ENCODE measurements at regions not wholly inside any gene's neighbourhood (a gene's known extent, or its start where the extent isn't known, plus 50 kb on each side); places are given as distances from the start of the nearest gene placed in this dataset.

DNA sequence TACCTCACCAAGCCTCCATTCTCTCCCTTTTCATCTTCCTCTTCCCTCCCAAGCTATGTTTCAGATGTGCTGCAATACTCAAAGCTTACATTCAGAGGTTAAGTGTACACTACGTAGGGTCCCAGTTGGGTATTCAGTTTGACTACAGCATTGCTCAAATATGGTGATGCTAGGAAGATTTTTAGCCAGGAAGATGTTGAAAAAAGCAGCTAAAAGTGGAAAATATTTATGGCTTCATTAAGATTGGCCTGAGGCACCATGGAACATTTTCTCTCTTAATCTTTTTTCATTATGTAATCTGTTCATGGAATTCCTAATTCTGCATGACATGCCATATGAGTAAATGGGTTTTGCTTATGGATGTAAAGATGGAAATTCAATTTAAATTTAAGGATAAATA is 72.0 kb upstream of the ABCB5 start:
- Histone ChIP-seq H3K4me1 (ENCODE audit: insufficient read depth, low read length) (peaks cover 3% of the 10 kb centered on the region; the same call in 1 of the 2 replicates), H2BK120ac (ENCODE audit: low read depth, low read length, poor library complexity, severe bottlenecking) (no peak overlapping the region), H2BK15ac (ENCODE audit: low read depth, low read length) (no peak overlapping the region), H3K18ac (ENCODE audit: insufficient read length, low read depth, low read length) (no peak overlapping the region), H3K4me2 (ENCODE audit: insufficient read depth, insufficient read length, low read length) (no peak overlapping the region), H3K79me2 (ENCODE audit: insufficient read depth, low read length) (no peaks in the 10 kb centered on the region), H4K91ac (ENCODE audit: insufficient read length, low read depth, low read length) (no peak overlapping the region), H3K27me3 (ENCODE audit: insufficient read depth, low read length) (no peaks in the 10 kb centered on the region), H3K23ac (ENCODE audit: insufficient read length, low read depth, low read length) (no peak overlapping the region), H3K23me2 (ENCODE audit: insufficient read length, low read depth, low read length, poor library complexity, severe bottlenecking) (no peaks in the 10 kb centered on the region), H3K27ac (ENCODE audit: insufficient read length, low read depth, low read length) (no peak overlapping the region), H3K14ac (ENCODE audit: insufficient read depth, low read length) (no peak overlapping the region), H3K9ac (ENCODE audit: extremely low read depth, insufficient read length, low read length) (no peak overlapping the region), H2AFZ (ENCODE audit: low read length) (no peak overlapping the region), H3K79me1 (ENCODE audit: insufficient read depth, low read depth, low read length, poor library complexity, severe bottlenecking) (no peaks in the 10 kb centered on the region), H3K9me3 (ENCODE audit: control insufficient read depth, low read depth, low read length) (no peaks in the 10 kb centered on the region), H4K5ac (ENCODE audit: insufficient read length, low read depth, low read length) (no peak overlapping the region), H2AK5ac (ENCODE audit: insufficient read length, low read length) (no peak overlapping the region), H3K56ac (ENCODE audit: insufficient read length, low read depth, low read length) (no peak overlapping the region), H4K20me1 (ENCODE audit: control insufficient read depth, insufficient read depth, insufficient read length) (no peaks in the 10 kb centered on the region), H2BK5ac (ENCODE audit: insufficient read length, low read length) (no peak overlapping the region), H2BK20ac (ENCODE audit: low read depth, low read length, poor library complexity, severe bottlenecking) (no peak overlapping the region), H4K8ac (replicated peaks; ENCODE audit: insufficient read length, low read depth, low read length) (no peak overlapping the region), H2BK12ac (ENCODE audit: insufficient read length, low read depth, low read length) (no peak overlapping the region), H3K4ac (ENCODE audit: low read depth, low read length) (no peak overlapping the region), H3T11ph (ENCODE audit: low read length) (no peak overlapping the region)
- no peaks in the 10 kb centered on the region for H3K27me3 Mint-ChIP-seq (ENCODE audit: low read depth)
- no peak overlapping the region for H3K4me3 Mint-ChIP-seq
- TF ChIP-seq, protein P1, sequence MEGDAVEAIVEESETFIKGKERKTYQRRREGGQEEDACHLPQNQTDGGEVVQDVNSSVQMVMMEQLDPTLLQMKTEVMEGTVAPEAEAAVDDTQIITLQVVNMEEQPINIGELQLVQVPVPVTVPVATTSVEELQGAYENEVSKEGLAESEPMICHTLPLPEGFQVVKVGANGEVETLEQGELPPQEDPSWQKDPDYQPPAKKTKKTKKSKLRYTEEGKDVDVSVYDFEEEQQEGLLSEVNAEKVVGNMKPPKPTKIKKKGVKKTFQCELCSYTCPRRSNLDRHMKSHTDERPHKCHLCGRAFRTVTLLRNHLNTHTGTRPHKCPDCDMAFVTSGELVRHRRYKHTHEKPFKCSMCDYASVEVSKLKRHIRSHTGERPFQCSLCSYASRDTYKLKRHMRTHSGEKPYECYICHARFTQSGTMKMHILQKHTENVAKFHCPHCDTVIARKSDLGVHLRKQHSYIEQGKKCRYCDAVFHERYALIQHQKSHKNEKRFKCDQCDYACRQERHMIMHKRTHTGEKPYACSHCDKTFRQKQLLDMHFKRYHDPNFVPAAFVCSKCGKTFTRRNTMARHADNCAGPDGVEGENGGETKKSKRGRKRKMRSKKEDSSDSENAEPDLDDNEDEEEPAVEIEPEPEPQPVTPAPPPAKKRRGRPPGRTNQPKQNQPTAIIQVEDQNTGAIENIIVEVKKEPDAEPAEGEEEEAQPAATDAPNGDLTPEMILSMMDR (conservative IDR thresholded peaks at IDR 0.05): no peak
- H3K36me3 Mint-ChIP-seq (ENCODE audit: insufficient read depth in 1 of 3, low read depth in 3 of 3): peaks cover 0 to 4% (median 0%) of the 10 kb centered on the region in 3 experiments; a peak in 2 of 7 replicates
- H3K4me1 Mint-ChIP-seq: peaks cover 6 to 7% of the 10 kb centered on the region in 2 experiments
- peaks cover 7 to 8% of the 10 kb centered on the region in 2 experiments; a peak in 3 of 5 replicates for H3K9me3 Mint-ChIP-seq
- DNase-seq: no peak
- H3K27ac Mint-ChIP-seq: no peak overlapping the region
- no CpG with 5 or more reads among the region's 1 CpG for WGBS (ENCODE audit: extremely low coverage, insufficient read length, low lambda C conversion rate)
